Heart right ventricle (tissue), 16 donors: ENCODE measurements at regions not wholly inside any gene's neighbourhood (a gene's known extent, or its start where the extent isn't known, plus 50 kb on each side); places are given as distances from the start of the nearest gene placed in this dataset.

Source experiments
- ATAC-seq, 8 donors: fragments of 200-7000 bp; cut with Tn5 transposase; one replicate each; pipeline ENCODE4 v1.9.1; 2020; ENCODE audit warnings: mild to moderate bottlenecking in 8 of 8, moderate library complexity in 8 of 8, moderate number of reproducible peaks in 1 of 8
- DNase-seq, 2 donors: peaks; one replicate each; pipeline ENCODE4 v3.0.0-alpha.2; 2020
- H3K27ac ChIP-seq, 10 donors: fragments of 200-600 bp; sonication (generic) in 2 of 10; one replicate each; pipeline versions ENCODE4 v1.5.0 to v1.8.0; 2020 to 2022; ENCODE audit warnings: mild to moderate bottlenecking in 3 of 10
- H3K27me3 ChIP-seq, 7 donors: fragments of 200-600 bp; one replicate each; pipeline ENCODE4 v1.8.0; 2021 to 2022; ENCODE audit warnings: mild to moderate bottlenecking in 2 of 7
- H3K36me3 ChIP-seq, 9 donors: fragments of 200-600 bp; sonication (generic) in 1 of 9; one replicate each; pipeline versions ENCODE4 v1.5.0 to v1.8.0; 2020 to 2022; ENCODE audit warnings: mild to moderate bottlenecking in 2 of 9
- H3K4me1 ChIP-seq, 9 donors: fragments of 200-600 bp; sonication (generic) in 1 of 9; one replicate each; pipeline versions ENCODE4 v1.5.0 to v1.8.0; 2020 to 2022; ENCODE audit warnings: mild to moderate bottlenecking in 4 of 9
- H3K4me3 ChIP-seq, 10 donors: fragments of 200-600 bp; sonication (generic) in 2 of 10; one replicate each; pipeline versions ENCODE4 v1.5.0 to v1.8.0; 2020 to 2022; ENCODE audit warnings: mild to moderate bottlenecking in 7 of 10, moderate library complexity in 2 of 10
- H3K9me3 ChIP-seq, 11 donors: fragments of 200-600 bp in 10 of 11; sonication (generic) in 2 of 11; one replicate each; pipeline versions ENCODE4 v1.5.0 to v1.8.0; 2013 to 2022; ENCODE audit warnings: mild to moderate bottlenecking in 2 of 11, control low read depth in 1 of 11, moderate library complexity in 1 of 11
- WGBS, 2 donors: extraction: QIAGEN DNeasy Blood & Tissue Kit; methylation state at CpG; one replicate each; pipeline ENCODE4 v1.1.7; 2013; ENCODE audit warnings: inconsistent platforms in 1 of 2; 5-methylcytosine and 5-hydroxymethylcytosine counted together
- intact Hi-C, 10 donors: fragments of 100-400 bp; cut with DNase I; formaldehyde crosslinking; loops; one replicate each; pipeline versions ENCODE4 v1.11.1 to v1.14.2; 2022
- TF ChIP-seq, protein P1 (sequence below), 9 donors: fragments of 200-600 bp; sonication (generic) in 2 of 9; IDR thresholded peaks; one replicate each; pipeline versions ENCODE4 v1.5.0 to v1.8.0; 2021 to 2022; ENCODE audit warnings: antibody characterized with exemption in 9 of 9, mild to moderate bottlenecking in 5 of 9, moderate library complexity in 1 of 9
- donor health status: Arrhythmogenic right ventricular cardiomyopathy.
- donor health status: ischemic (EF 13 %, LVEDD 7.1; RV severe dilation, severe dysfunction).
- donor health status: healthy with polysubstance abuse.
- donor health status: DM: no; HTN: yes; CAD: no.
- donor health status: DM: no; HTN: no; CAD: no.
- donor health status: ischemic (EF 25% LVEDD 6.9; RV normal size, moderate dysfunction).
- donor health status: ischemic (EF 25% LVEDD 5.7; RV mildly dilated, moderate dysfunction).
- donor health status: healthy.
- donor health status: DM: yes; HTN: yes; CAD: no.
- donor health status: Ischemic cardiomyopathy.
- donor health status: ischemic (EF 35%, LVEDD 5.7; RV mildly dilated, moderate dysfunction).
- donor health status: nonischemic (EF 11% LVEDD 7.7; RV severe dilation, severe dysfunction).
- donor health status: DM: yes; HTN: yes; CAD: no.
- donor health status: PGD.
- donor health status: ischemic (EF 29% LVEDD 5.4; RV normal size, mild dysfunction).
- donor health status: nonischemic (EF 23%, LVEDD 6.1; RV moderate dilation, normal function).

DNA sequence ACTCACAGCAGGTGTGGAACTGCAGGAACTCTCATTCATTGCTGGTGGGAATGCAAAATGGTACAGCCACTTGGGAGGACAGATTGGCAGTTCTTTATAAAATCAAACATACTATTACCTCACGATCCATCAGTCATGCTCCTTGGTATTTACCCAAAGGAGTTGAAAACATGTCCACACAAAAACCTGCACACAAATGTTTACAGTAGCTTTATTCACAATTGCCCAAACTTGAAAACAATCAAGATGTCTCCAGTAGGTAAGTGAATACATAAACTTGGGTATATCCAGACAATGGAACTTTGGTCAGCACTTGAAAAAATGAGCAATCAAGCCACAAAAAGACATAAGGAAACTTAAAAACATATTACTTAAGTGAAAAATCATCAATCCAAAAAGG is 215.5 kb downstream of the IRX1 start:
- H3K27ac ChIP-seq = no peak overlapping the region
- no peaks in the 10 kb centered on the region for H3K4me1 ChIP-seq
- 80 to 87% methylated on average over 1 of the region's 1 CpG for WGBS, 2 donors
- intact Hi-C loops = no loop called here
- TF ChIP-seq, protein P1, sequence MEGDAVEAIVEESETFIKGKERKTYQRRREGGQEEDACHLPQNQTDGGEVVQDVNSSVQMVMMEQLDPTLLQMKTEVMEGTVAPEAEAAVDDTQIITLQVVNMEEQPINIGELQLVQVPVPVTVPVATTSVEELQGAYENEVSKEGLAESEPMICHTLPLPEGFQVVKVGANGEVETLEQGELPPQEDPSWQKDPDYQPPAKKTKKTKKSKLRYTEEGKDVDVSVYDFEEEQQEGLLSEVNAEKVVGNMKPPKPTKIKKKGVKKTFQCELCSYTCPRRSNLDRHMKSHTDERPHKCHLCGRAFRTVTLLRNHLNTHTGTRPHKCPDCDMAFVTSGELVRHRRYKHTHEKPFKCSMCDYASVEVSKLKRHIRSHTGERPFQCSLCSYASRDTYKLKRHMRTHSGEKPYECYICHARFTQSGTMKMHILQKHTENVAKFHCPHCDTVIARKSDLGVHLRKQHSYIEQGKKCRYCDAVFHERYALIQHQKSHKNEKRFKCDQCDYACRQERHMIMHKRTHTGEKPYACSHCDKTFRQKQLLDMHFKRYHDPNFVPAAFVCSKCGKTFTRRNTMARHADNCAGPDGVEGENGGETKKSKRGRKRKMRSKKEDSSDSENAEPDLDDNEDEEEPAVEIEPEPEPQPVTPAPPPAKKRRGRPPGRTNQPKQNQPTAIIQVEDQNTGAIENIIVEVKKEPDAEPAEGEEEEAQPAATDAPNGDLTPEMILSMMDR (IDR thresholded peaks at IDR 0.05) = no peak
- DNase-seq = no peak
- no peaks in the 10 kb centered on the region for H3K9me3 ChIP-seq
- ATAC-seq = no peak
- H3K4me3 ChIP-seq = no peak overlapping the region
- H3K36me3 ChIP-seq = no peaks in the 10 kb centered on the region
- H3K27me3 ChIP-seq = no peaks in the 10 kb centered on the region

DNA sequence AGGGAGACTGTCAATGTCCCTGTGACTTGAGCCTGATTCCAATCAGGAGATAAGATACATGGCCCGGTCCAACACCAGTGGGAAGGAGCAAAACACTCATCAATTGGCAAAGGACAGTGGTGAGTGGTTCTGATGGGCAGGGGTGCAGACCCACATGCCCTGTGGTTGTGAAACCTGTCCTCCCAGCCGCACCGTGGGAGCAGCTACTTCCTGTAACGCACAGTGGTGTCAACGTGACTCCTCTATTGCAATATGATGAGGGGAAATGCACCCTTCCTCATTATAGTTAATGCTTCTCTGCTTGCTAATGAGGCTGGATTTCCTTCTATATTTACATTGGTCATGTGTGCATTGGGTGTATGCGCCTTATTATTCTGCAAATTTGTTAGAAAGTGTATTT is 223.0 kb downstream of the IRX1 start:
- intact Hi-C loops = no loop called here
- H3K4me1 ChIP-seq = no peaks in the 10 kb centered on the region
- WGBS, 2 donors = 76 to 80% methylated on average over 6 of the region's 6 CpGs
- H3K4me3 ChIP-seq = no peak overlapping the region
- H3K36me3 ChIP-seq = no peaks in the 10 kb centered on the region
- no peak for ATAC-seq
- H3K27ac ChIP-seq = no peak overlapping the region
- TF ChIP-seq, protein P1 (IDR thresholded peaks at IDR 0.05) = no peak
- H3K27me3 ChIP-seq = no peaks in the 10 kb centered on the region
- no peaks in the 10 kb centered on the region for H3K9me3 ChIP-seq
- no peak for DNase-seq

DNA sequence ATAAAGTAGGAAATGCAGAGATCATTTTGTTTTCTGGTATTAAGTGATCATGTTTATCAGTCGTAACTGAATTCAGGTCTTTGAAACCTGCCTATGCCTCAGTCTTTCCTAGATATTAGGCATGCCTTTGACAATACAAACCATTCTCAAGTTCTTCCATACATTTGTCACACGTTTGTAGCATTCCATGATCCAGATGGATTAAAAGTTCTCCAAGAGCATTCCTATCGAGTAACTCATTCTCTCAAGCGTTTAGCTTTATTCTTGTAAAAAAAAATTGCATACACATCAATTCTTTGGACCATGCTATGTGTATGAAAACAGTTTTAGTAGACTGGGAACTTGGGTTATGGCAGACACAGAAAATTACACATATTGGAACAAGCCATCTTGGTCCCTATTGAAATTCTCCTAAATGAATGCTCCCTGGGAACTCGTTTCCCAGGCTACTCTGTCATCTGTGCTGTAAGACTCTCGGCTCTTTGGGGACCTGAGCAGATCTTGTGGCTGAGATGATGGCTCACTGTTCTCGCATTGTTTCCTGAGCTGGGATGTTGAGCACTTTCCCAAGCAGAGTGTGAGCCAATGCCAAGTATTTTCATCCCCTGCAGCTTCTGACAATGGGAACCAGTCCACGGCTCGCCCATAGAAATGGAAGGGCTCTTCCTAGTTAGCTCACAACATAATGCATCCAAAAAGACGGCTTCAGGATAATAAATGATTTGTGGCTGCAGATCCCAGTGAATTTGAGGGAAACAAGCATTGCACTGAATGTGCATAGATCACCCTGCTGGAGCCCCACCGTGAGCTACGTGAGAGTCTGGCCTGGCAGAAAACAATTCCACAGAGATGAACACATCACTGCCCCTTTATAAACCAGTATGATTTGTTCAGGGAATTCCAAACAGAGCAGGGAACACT is 230.2 kb downstream of the IRX1 start:
- TF ChIP-seq, protein P1 (IDR thresholded peaks at IDR 0.05) = no peak
- WGBS, 2 donors = 55 to 57% methylated on average over 12 of the region's 12 CpGs
- Histone ChIP-seq H3K27me3 (peaks cover 0 to 4% (median 0%) of the 10 kb centered on the region in 7 donors), H3K36me3 (no peaks in the 10 kb centered on the region), H3K27ac (no peak overlapping the region), H3K4me1 (peaks cover 0 to 12% (median 2%) of the 10 kb centered on the region in 9 donors), H3K9me3 (no peaks in the 10 kb centered on the region), H3K4me3 (no peak overlapping the region)
- ATAC-seq = peak in 1 of 8 donors; percentile 48
- DNase-seq = no peak
- intact Hi-C loops = no loop called here

DNA sequence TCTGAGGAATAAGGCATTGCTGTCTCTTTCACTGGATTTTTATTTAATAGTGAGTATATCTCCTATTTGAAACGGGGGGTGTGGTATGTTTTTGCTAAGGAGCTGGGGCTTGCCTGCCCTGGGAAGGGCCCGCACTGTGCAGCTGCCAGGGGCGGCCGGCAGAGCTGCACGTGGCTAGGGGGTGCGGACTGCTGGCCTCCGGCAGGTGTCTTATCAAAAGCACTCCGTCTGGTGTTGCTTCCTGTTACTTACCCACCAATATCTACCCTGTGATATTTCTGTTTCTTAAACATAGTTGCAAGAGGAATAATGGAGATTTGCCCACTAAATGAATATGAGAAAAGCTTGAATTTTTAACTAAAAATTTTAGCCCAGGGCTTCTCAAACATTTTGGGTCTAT is 232.0 kb downstream of the IRX1 start:
- Histone ChIP-seq H3K27ac (no peak overlapping the region), H3K4me3 (no peak overlapping the region), H3K4me1 (peaks cover 0 to 12% (median 2%) of the 10 kb centered on the region in 9 donors), H3K36me3 (no peaks in the 10 kb centered on the region), H3K27me3 (peaks cover 0 to 4% (median 0%) of the 10 kb centered on the region in 7 donors), H3K9me3 (peaks cover 0 to 5% (median 0%) of the 10 kb centered on the region in 11 donors)
- ATAC-seq (peak in 1 of 8 donors; percentile 16), DNase-seq (no peak)
- intact Hi-C loops = no loop called here
- TF ChIP-seq, protein P1 (IDR thresholded peaks at IDR 0.05) = no peak
- 15 to 17% methylated on average over 8 of the region's 8 CpGs for WGBS, 2 donors
